Activated T-helper 2 cell treated with anti-CD3 and anti-CD28 coated beads, Interferon-gamma antibody, Interleukin-2, Interleukin-4, amounts not matched to agents 10 μg/mL and 5 μg/mL and 100 μg/mL, durations not matched to agents 14 hours and 24 hours and 36 hours (primary cell): ENCODE measurements at regions not wholly inside any gene's neighbourhood (a gene's known extent, or its start where the extent isn't known, plus 50 kb on each side); places are given as distances from the start of the nearest gene placed in this dataset.
"Not testable (repeated sequence)": the region's sequence is repeated elsewhere in the genome, so short reads cannot be mapped to it uniquely, and the experiment has no call there.

Source experiments
- DNase-seq: peaks from one replicate; pipeline ENCODE4 v3.0.0; 2021; ENCODE audit warnings: low spot score
- H3K27ac Mint-ChIP-seq: one replicate; pipeline ENCODE4 v1.8.0; 2021; ENCODE audit warnings: mixed read lengths
- H3K27me3 Mint-ChIP-seq: one replicate; pipeline ENCODE4 v1.8.0; 2021; ENCODE audit warnings: low read depth, mixed read lengths
- H3K36me3 Mint-ChIP-seq: one replicate; pipeline ENCODE4 v1.8.0; 2021; ENCODE audit warnings: low read depth, mixed read lengths
- H3K4me1 Mint-ChIP-seq: one replicate; pipeline ENCODE4 v1.8.0; 2021; ENCODE audit warnings: low read depth, mixed read lengths
- H3K4me3 Mint-ChIP-seq: one replicate; pipeline ENCODE4 v1.8.0; 2021; ENCODE audit warnings: low read depth, mild to moderate bottlenecking, moderate library complexity, mixed read lengths
- H3K9me3 Mint-ChIP-seq: one replicate; pipeline ENCODE4 v1.8.0; 2021; ENCODE audit warnings: mixed read lengths
- intact Hi-C: fragments of 100-400 bp; cut with micrococcal nuclease; formaldehyde crosslinking; loops from one replicate; pipeline ENCODE4 v1.15.1; 2023

GRCh38 chr9:92242260-92243136 is 51.0 kb downstream of the IARS1 start:
- Mint-ChIP-seq H3K4me1 (no peaks in the 10 kb centered on the region), H3K27ac (no peak overlapping the region), H3K9me3 (no peaks in the 10 kb centered on the region), H3K4me3 (no peak overlapping the region), H3K27me3 (no peaks in the 10 kb centered on the region), H3K36me3 (peaks cover 92% of the 10 kb centered on the region)
- intact Hi-C loops: loop anchor here (10.0 kb wide), 2 partner anchors 52 to 98 kb away; partner anchors contain the start of gene IARS1
- DNase-seq: no peak

GRCh38 chr9:92236915-92237314 is 56.6 kb downstream of the IARS1 start:
- Mint-ChIP-seq H3K4me1 (peaks cover 3% of the 10 kb centered on the region), H3K27me3 (no peaks in the 10 kb centered on the region), H3K27ac (no peak overlapping the region), H3K4me3 (no peak overlapping the region), H3K9me3 (no peaks in the 10 kb centered on the region), H3K36me3 (peaks cover 85% of the 10 kb centered on the region)
- intact Hi-C loops: no loop called here
- no peak for DNase-seq

- peaks cover 80% of the 10 kb centered on the region for H3K36me3 Mint-ChIP-seq
- no peaks in the 10 kb centered on the region for H3K27me3 Mint-ChIP-seq
- intact Hi-C loops: no loop called here
- H3K9me3 Mint-ChIP-seq: no peaks in the 10 kb centered on the region
- no peak overlapping the region for H3K4me3 Mint-ChIP-seq
- no peak for DNase-seq
- no peak overlapping the region for H3K27ac Mint-ChIP-seq
- H3K4me1 Mint-ChIP-seq: peaks cover 3% of the 10 kb centered on the region
Observed at GRCh38 chr9:92236465-92236864, 57.0 kb downstream of the IARS1 start.

- H3K36me3 Mint-ChIP-seq: peaks cover 76% of the 10 kb centered on the region
Observed at GRCh38 chr9:92234514-92234913, 59.0 kb downstream of the IARS1 start.

GRCh38 chr9:92232190-92232589 is 61.3 kb downstream of the IARS1 start:
- H3K4me3 Mint-ChIP-seq: no peak overlapping the region
- intact Hi-C loops: no loop called here
- peak overlapping the region; percentile 34 for H3K27ac Mint-ChIP-seq
- H3K36me3 Mint-ChIP-seq: peaks cover 71% of the 10 kb centered on the region
- no peaks in the 10 kb centered on the region for H3K27me3 Mint-ChIP-seq
- no peak for DNase-seq
- H3K9me3 Mint-ChIP-seq: no peaks in the 10 kb centered on the region
- peaks cover 3% of the 10 kb centered on the region for H3K4me1 Mint-ChIP-seq

More at GRCh38 chr9:92234514-92234913, 59.0 kb downstream of the IARS1 start:
- Mint-ChIP-seq H3K4me1 (peaks cover 3% of the 10 kb centered on the region), H3K4me3 (no peak overlapping the region), H3K27me3 (no peaks in the 10 kb centered on the region), H3K9me3 (no peaks in the 10 kb centered on the region), H3K27ac (no peak overlapping the region)
- DNase-seq: no peak
- intact Hi-C loops: no loop called here

GRCh38 chr9:92228628-92229027 is 64.9 kb downstream of the IARS1 start:
- no peaks in the 10 kb centered on the region for H3K9me3 Mint-ChIP-seq
- intact Hi-C loops: no loop called here
- no peak overlapping the region for H3K27ac Mint-ChIP-seq
- no peaks in the 10 kb centered on the region for H3K4me1 Mint-ChIP-seq
- H3K4me3 Mint-ChIP-seq: no peak overlapping the region
- H3K36me3 Mint-ChIP-seq: peaks cover 73% of the 10 kb centered on the region
- no peaks in the 10 kb centered on the region for H3K27me3 Mint-ChIP-seq
- no peak for DNase-seq

GRCh38 chr9:92224177-92224576 is 69.3 kb downstream of the IARS1 start:
- H3K27ac Mint-ChIP-seq: no peak overlapping the region
- H3K27me3 Mint-ChIP-seq: no peaks in the 10 kb centered on the region
- no peaks in the 10 kb centered on the region for H3K4me1 Mint-ChIP-seq
- intact Hi-C loops: no loop called here
- H3K9me3 Mint-ChIP-seq: no peaks in the 10 kb centered on the region
- H3K4me3 Mint-ChIP-seq: no peak overlapping the region
- peaks cover 76% of the 10 kb centered on the region for H3K36me3 Mint-ChIP-seq
- DNase-seq: no peak

GRCh38 chr9:92223758-92224157 is 69.7 kb downstream of the IARS1 start:
- Mint-ChIP-seq H3K4me3 (no peak overlapping the region), H3K27ac (no peak overlapping the region), H3K9me3 (no peaks in the 10 kb centered on the region), H3K36me3 (peaks cover 77% of the 10 kb centered on the region), H3K4me1 (no peaks in the 10 kb centered on the region), H3K27me3 (no peaks in the 10 kb centered on the region)
- DNase-seq: no peak
- intact Hi-C loops: no loop called here

- Mint-ChIP-seq H3K27me3 (no peaks in the 10 kb centered on the region), H3K36me3 (peaks cover 64% of the 10 kb centered on the region), H3K27ac (no peak overlapping the region), H3K4me3 (no peak overlapping the region), H3K9me3 (no peaks in the 10 kb centered on the region), H3K4me1 (no peaks in the 10 kb centered on the region)
- DNase-seq: no peak
- intact Hi-C loops: no loop called here
Observed at GRCh38 chr9:92208693-92209524, 84.6 kb downstream of the IARS1 start.

GRCh38 chr9:92206488-92206887 is 87.0 kb downstream of the IARS1 start:
- Mint-ChIP-seq H3K27ac (no peak overlapping the region), H3K27me3 (no peaks in the 10 kb centered on the region), H3K4me1 (no peaks in the 10 kb centered on the region), H3K9me3 (no peaks in the 10 kb centered on the region), H3K4me3 (no peak overlapping the region), H3K36me3 (peaks cover 42% of the 10 kb centered on the region)
- intact Hi-C loops: no loop called here
- DNase-seq: no peak

GRCh38 chr9:92203887-92204286 is 88.7 kb upstream of the SPTLC1 start:
- peaks cover 16% of the 10 kb centered on the region for H3K36me3 Mint-ChIP-seq
- H3K4me1 Mint-ChIP-seq, H3K9me3 Mint-ChIP-seq, H3K27me3 Mint-ChIP-seq, DNase-seq, H3K27ac Mint-ChIP-seq, H3K4me3 Mint-ChIP-seq, intact Hi-C loops: not testable (repeated sequence)

- H3K27me3 Mint-ChIP-seq, DNase-seq, H3K4me3 Mint-ChIP-seq, H3K36me3 Mint-ChIP-seq, intact Hi-C loops, H3K27ac Mint-ChIP-seq, H3K4me1 Mint-ChIP-seq: not testable (repeated sequence)
- peaks cover 16% of the 10 kb centered on the region for H3K9me3 Mint-ChIP-seq
Observed at GRCh38 chr9:92198237-92198636, 83.0 kb upstream of the SPTLC1 start.

GRCh38 chr9:92196909-92197308 is 81.7 kb upstream of the SPTLC1 start:
- Mint-ChIP-seq H3K36me3 (no peaks in the 10 kb centered on the region), H3K4me1 (no peaks in the 10 kb centered on the region), H3K27ac (no peak overlapping the region), H3K27me3 (peaks cover 4% of the 10 kb centered on the region), H3K4me3 (no peak overlapping the region), H3K9me3 (peaks cover 16% of the 10 kb centered on the region)
- DNase-seq: no peak
- intact Hi-C loops: no loop called here
